ENCODE measurements at regions not wholly inside any gene's neighbourhood (a gene's known extent, or its start where the extent isn't known, plus 50 kb on each side); places are given as distances from the start of the nearest gene placed in this dataset.

GRCh38 chr14:98835825-98836100, 436.2 kb downstream of the BCL11B start:
- no peak for TF ChIP-seq CTCF (IDR thresholded peaks at IDR 0.05; ENCODE audit: control insufficient read depth, insufficient read depth, low read depth, low read length, missing control alignments)
- H3K4me3 ChIP-seq (ENCODE audit: control insufficient read depth, low read depth, low read length): no peak overlapping the region
- no peak for DNase-seq (ENCODE audit: low read depth)

- no peak for DNase-seq (ENCODE audit: low read depth)
- TF ChIP-seq CTCF (IDR thresholded peaks at IDR 0.05; ENCODE audit: control insufficient read depth, insufficient read depth, low read depth, low read length, missing control alignments): no peak
- H3K4me3 ChIP-seq (ENCODE audit: control insufficient read depth, low read depth, low read length): no peak overlapping the region
Observed at GRCh38 chr14:98840091-98840490, 431.9 kb downstream of the BCL11B start.

- no peak for DNase-seq (ENCODE audit: low read depth)
- TF ChIP-seq CTCF (IDR thresholded peaks at IDR 0.05; ENCODE audit: control insufficient read depth, insufficient read depth, low read depth, low read length, missing control alignments): no peak
- no peak overlapping the region for H3K4me3 ChIP-seq (ENCODE audit: control insufficient read depth, low read depth, low read length)
Observed at GRCh38 chr14:98840511-98840910, 431.5 kb downstream of the BCL11B start.

GRCh38 chr14:98844456-98844855, 427.5 kb downstream of the BCL11B start:
- no peak for DNase-seq (ENCODE audit: low read depth)
- no peak for TF ChIP-seq CTCF (IDR thresholded peaks at IDR 0.05; ENCODE audit: control insufficient read depth, insufficient read depth, low read depth, low read length, missing control alignments)
- no peak overlapping the region for H3K4me3 ChIP-seq (ENCODE audit: control insufficient read depth, low read depth, low read length)

GRCh38 chr14:98847521-98848468, 424.2 kb downstream of the BCL11B start:
- TF ChIP-seq CTCF (IDR thresholded peaks at IDR 0.05; ENCODE audit: control insufficient read depth, insufficient read depth, low read depth, low read length, missing control alignments): no peak
- DNase-seq (ENCODE audit: low read depth): no peak
- no peak overlapping the region for H3K4me3 ChIP-seq (ENCODE audit: control insufficient read depth, low read depth, low read length)

- DNase-seq (ENCODE audit: low read depth): no peak
- no peak overlapping the region for H3K4me3 ChIP-seq (ENCODE audit: control insufficient read depth, low read depth, low read length)
- TF ChIP-seq CTCF (IDR thresholded peaks at IDR 0.05; ENCODE audit: control insufficient read depth, insufficient read depth, low read depth, low read length, missing control alignments): no peak
Observed at GRCh38 chr14:98853063-98853729, 418.8 kb downstream of the BCL11B start.

All from AG09309 (cell line).